Vagina (tissue), 2 donors: ENCODE measurements at regions not wholly inside any gene's neighbourhood (a gene's known extent, or its start where the extent isn't known, plus 50 kb on each side); places are given as distances from the start of the nearest gene placed in this dataset.

Experiments used
- DNase-seq, 2 donors: peaks; one replicate each; pipeline ENCODE4 v3.0.0-alpha.2; 2017; ENCODE audit errors: extremely low spot score in 2 of 2
- H3K27ac ChIP-seq: fragments of 200-600 bp; sonication (generic); one replicate; pipeline ENCODE4 v1.5.1; 2019
- H3K27me3 ChIP-seq: fragments of 200-600 bp; sonication (generic); one replicate; pipeline ENCODE4 v1.5.1; 2019
- H3K36me3 ChIP-seq, 2 donors: fragments of 200-600 bp; sonication (generic); one replicate each; pipeline ENCODE4 v1.5.1; 2017 to 2019
- H3K4me1 ChIP-seq: fragments of 200-600 bp; sonication (generic); one replicate; pipeline ENCODE4 v1.5.1; 2019
- H3K4me3 ChIP-seq, 2 donors: fragments of 200-600 bp; sonication (generic); 1 replicate in 1 of 2; 2 replicates in 1 of 2; pipeline ENCODE4 v1.5.1; 2016 to 2019
- H3K9me3 ChIP-seq: fragments of 200-600 bp; sonication (generic); one replicate; pipeline ENCODE4 v1.5.1; 2019
- POLR2A ChIP-seq, 2 donors: fragments of 450-650 bp; IDR thresholded peaks; one replicate each; pipeline ENCODE4 v1.6.1; 2017; ENCODE audit warnings: antibody characterized with exemption in 2 of 2, mild to moderate bottlenecking in 2 of 2, moderate library complexity in 2 of 2
- POLR2AphosphoS5 ChIP-seq, 2 donors: sonication (generic); formaldehyde crosslinking; IDR thresholded peaks; one replicate each; pipeline ENCODE4 v1.9.0; 2017; ENCODE audit warnings: antibody characterized with exemption in 2 of 2, mild to moderate bottlenecking in 2 of 2, low read depth in 1 of 2; ENCODE audit not compliant: insufficient read depth in 1 of 2
- intact Hi-C: fragments of 100-400 bp; cut with DNase I; formaldehyde crosslinking; loops from one replicate; pipeline ENCODE4 v1.15.1; 2023
- TF ChIP-seq, protein P1 (sequence below), 3 experiments: fragments of 450-650 bp in 2 of 3; fragments of 200-600 bp in 1 of 3; sonication (generic) in 1 of 3; IDR thresholded peaks; one replicate each; pipeline ENCODE4 v1.5.1; 2017 to 2019; ENCODE audit warnings: antibody characterized with exemption in 3 of 3, mild to moderate bottlenecking in 2 of 3, moderate library complexity in 2 of 3

DNA sequence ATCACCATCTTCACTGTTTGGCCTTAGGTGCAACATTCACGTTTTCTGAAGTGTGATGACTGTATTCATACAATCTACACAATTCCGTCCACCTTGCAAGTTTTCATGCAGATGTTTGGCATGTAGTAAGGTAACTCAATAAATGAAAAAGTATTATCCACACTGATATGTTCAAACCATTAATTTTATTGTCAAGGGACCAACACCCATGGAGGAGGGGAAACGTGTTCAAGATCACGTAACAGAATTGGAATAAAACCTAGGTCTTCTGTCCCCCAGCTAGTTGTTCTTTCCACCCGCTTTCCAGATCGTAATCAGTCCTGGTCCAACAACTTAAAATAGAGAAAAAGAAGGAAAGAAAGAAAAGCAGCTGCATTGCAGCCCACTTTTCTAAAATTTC is 560.4 kb upstream of the MCTP2 start:
- Histone ChIP-seq H3K4me1 (no peaks in the 10 kb centered on the region), H3K27ac (no peak overlapping the region), H3K9me3 (no peaks in the 10 kb centered on the region), H3K27me3 (no peaks in the 10 kb centered on the region), H3K4me3 (no peak overlapping the region), H3K36me3 (no peaks in the 10 kb centered on the region)
- DNase-seq = no peak
- TF ChIP-seq, protein P1, sequence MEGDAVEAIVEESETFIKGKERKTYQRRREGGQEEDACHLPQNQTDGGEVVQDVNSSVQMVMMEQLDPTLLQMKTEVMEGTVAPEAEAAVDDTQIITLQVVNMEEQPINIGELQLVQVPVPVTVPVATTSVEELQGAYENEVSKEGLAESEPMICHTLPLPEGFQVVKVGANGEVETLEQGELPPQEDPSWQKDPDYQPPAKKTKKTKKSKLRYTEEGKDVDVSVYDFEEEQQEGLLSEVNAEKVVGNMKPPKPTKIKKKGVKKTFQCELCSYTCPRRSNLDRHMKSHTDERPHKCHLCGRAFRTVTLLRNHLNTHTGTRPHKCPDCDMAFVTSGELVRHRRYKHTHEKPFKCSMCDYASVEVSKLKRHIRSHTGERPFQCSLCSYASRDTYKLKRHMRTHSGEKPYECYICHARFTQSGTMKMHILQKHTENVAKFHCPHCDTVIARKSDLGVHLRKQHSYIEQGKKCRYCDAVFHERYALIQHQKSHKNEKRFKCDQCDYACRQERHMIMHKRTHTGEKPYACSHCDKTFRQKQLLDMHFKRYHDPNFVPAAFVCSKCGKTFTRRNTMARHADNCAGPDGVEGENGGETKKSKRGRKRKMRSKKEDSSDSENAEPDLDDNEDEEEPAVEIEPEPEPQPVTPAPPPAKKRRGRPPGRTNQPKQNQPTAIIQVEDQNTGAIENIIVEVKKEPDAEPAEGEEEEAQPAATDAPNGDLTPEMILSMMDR (IDR thresholded peaks at IDR 0.05) = no peak
- no peak for TF ChIP-seq POLR2AphosphoS5 (IDR thresholded peaks at IDR 0.05; ENCODE audit: insufficient read depth in 1 of 2, low read depth in 1 of 2)
- no peak for TF ChIP-seq POLR2A (IDR thresholded peaks at IDR 0.05)
- intact Hi-C loops = no loop called here

GRCh38 chr15:93664213-93664956 is 567.0 kb upstream of the MCTP2 start:
- intact Hi-C loops = no loop called here
- no peak overlapping the region for H3K4me3 ChIP-seq
- H3K36me3 ChIP-seq = no peaks in the 10 kb centered on the region
- no peak for DNase-seq
- no peak overlapping the region for H3K27ac ChIP-seq
- TF ChIP-seq, protein P1 (IDR thresholded peaks at IDR 0.05) = no peak
- TF ChIP-seq POLR2AphosphoS5 (IDR thresholded peaks at IDR 0.05; ENCODE audit: insufficient read depth in 1 of 2, low read depth in 1 of 2) (no peak), POLR2A (IDR thresholded peaks at IDR 0.05) (no peak)
- no peaks in the 10 kb centered on the region for H3K9me3 ChIP-seq
- peaks cover 5% of the 10 kb centered on the region for H3K4me1 ChIP-seq
- no peaks in the 10 kb centered on the region for H3K27me3 ChIP-seq

- intact Hi-C loops = no loop called here
- H3K4me3 ChIP-seq = no peak overlapping the region
- H3K27me3 ChIP-seq = no peaks in the 10 kb centered on the region
- H3K9me3 ChIP-seq = no peaks in the 10 kb centered on the region
- DNase-seq = no peak
- peaks cover 5% of the 10 kb centered on the region for H3K4me1 ChIP-seq
- H3K27ac ChIP-seq = no peak overlapping the region
- H3K36me3 ChIP-seq = no peaks in the 10 kb centered on the region
- TF ChIP-seq POLR2AphosphoS5 (IDR thresholded peaks at IDR 0.05; ENCODE audit: insufficient read depth in 1 of 2, low read depth in 1 of 2) (no peak), POLR2A (IDR thresholded peaks at IDR 0.05) (no peak)
These were observed 569.0 kb upstream of the MCTP2 start for GRCh38 chr15:93662162-93662885.

DNA sequence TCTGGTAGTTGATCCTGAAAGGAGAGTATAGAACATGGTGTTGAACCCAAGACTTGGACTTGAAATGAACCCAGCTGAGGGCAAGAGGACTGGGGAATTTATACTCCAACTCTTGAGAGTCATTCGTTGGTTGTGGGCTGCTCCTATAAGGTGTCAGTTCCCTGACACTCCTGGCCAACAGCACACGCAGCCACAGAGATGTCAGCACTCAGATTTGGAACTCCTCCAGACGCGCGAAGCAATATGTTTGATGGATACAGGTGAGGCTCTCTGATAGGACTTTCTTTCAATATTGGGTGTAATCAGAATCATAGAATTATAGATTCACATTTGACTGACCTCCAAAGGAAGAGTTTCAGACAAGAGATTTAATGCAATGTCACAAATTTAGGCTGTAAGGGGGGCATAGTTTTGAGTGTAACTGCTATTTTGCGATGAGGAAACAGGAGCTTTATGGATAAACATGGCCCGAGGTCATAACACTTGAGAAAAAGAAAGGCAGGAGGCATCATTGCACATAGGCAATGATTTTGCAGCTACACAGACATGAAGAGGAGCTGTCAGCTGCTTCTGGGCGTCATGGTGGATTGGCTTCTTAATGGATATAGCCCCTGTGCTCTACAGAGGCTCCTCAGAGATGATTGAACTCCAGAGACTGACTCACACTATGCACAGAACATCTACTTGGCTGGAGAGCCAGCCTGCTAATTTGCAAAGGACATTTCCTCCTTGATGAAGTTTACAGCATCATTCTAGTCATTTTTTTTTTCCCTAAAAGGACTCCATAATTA is 569.2 kb upstream of the RGMA start:
- no peaks in the 10 kb centered on the region for H3K9me3 ChIP-seq
- no peak overlapping the region for H3K27ac ChIP-seq
- H3K4me3 ChIP-seq = no peak overlapping the region
- no peaks in the 10 kb centered on the region for H3K4me1 ChIP-seq
- intact Hi-C loops = no loop called here
- no peak for TF ChIP-seq POLR2AphosphoS5 (IDR thresholded peaks at IDR 0.05; ENCODE audit: insufficient read depth in 1 of 2, low read depth in 1 of 2)
- TF ChIP-seq POLR2A (IDR thresholded peaks at IDR 0.05) = no peak
- no peak for DNase-seq
- H3K36me3 ChIP-seq = no peaks in the 10 kb centered on the region
- no peaks in the 10 kb centered on the region for H3K27me3 ChIP-seq

GRCh38 chr15:93656041-93656440 is 567.0 kb upstream of the RGMA start:
- Histone ChIP-seq H3K27ac (no peak overlapping the region), H3K36me3 (no peaks in the 10 kb centered on the region), H3K4me3 (no peak overlapping the region), H3K27me3 (no peaks in the 10 kb centered on the region), H3K9me3 (no peaks in the 10 kb centered on the region), H3K4me1 (no peaks in the 10 kb centered on the region)
- no peak for DNase-seq
- TF ChIP-seq POLR2AphosphoS5 (IDR thresholded peaks at IDR 0.05; ENCODE audit: insufficient read depth in 1 of 2, low read depth in 1 of 2) = peak in 1 of 2 donors; percentile 37
- TF ChIP-seq, protein P1 (IDR thresholded peaks at IDR 0.05) = no peak
- intact Hi-C loops = no loop called here
